PFSK-1 (cell line): ENCODE measurements at regions not wholly inside any gene's neighbourhood (a gene's known extent, or its start where the extent isn't known, plus 50 kb on each side); places are given as distances from the start of the nearest gene placed in this dataset.

Experiments used
- POLR2AphosphoS5 ChIP-seq: IDR thresholded peaks from 2 replicates; pipeline ENCODE4 v1.6.1; 2012; ENCODE audit warnings: low read depth, mild to moderate bottlenecking, control low read depth, low read length, moderate library complexity
- TAF1 ChIP-seq: IDR thresholded peaks from 2 replicates; pipeline ENCODE4 v1.6.1; 2012; ENCODE audit warnings: low read length, control low read depth, borderline replicate concordance; ENCODE audit not compliant: insufficient read depth
- TF ChIP-seq, protein P1 (sequence below), 2 experiments: IDR thresholded peaks; 2 replicates each; pipeline versions ENCODE4 v1.6.1 to v1.8.0; 2011 to 2012; ENCODE audit warnings: low read depth in 2 of 2, low read length in 2 of 2, control low read depth in 1 of 2, inconsistent platforms in 1 of 2, mild to moderate bottlenecking in 1 of 2, moderate library complexity in 1 of 2; ENCODE audit not compliant: insufficient read depth in 1 of 2

DNA sequence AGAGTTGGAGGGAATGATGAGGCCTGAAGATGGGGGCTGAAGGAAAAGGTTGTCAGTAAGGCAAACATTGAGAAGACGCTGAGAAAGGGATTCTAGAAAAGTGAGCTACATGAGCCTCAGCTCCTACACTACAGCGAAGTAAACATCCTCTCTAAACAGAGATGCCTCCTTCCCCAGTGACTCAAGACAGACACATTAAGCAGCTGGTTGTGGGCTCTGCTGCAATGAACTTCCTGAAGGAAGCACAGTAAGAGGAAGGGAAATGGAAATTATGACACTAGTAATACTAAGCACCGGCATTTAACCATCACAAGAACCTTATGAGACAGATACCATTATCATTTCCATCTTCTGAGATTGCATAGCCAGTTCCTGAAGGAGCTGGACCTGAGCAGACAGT lies 190.5 kb downstream of the C11orf87 start:
- TF ChIP-seq, protein P1, sequence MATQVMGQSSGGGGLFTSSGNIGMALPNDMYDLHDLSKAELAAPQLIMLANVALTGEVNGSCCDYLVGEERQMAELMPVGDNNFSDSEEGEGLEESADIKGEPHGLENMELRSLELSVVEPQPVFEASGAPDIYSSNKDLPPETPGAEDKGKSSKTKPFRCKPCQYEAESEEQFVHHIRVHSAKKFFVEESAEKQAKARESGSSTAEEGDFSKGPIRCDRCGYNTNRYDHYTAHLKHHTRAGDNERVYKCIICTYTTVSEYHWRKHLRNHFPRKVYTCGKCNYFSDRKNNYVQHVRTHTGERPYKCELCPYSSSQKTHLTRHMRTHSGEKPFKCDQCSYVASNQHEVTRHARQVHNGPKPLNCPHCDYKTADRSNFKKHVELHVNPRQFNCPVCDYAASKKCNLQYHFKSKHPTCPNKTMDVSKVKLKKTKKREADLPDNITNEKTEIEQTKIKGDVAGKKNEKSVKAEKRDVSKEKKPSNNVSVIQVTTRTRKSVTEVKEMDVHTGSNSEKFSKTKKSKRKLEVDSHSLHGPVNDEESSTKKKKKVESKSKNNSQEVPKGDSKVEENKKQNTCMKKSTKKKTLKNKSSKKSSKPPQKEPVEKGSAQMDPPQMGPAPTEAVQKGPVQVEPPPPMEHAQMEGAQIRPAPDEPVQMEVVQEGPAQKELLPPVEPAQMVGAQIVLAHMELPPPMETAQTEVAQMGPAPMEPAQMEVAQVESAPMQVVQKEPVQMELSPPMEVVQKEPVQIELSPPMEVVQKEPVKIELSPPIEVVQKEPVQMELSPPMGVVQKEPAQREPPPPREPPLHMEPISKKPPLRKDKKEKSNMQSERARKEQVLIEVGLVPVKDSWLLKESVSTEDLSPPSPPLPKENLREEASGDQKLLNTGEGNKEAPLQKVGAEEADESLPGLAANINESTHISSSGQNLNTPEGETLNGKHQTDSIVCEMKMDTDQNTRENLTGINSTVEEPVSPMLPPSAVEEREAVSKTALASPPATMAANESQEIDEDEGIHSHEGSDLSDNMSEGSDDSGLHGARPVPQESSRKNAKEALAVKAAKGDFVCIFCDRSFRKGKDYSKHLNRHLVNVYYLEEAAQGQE (IDR thresholded peaks at IDR 0.05; ENCODE audit: insufficient read depth in 1 of 2, low read depth in 2 of 2, low read length in 2 of 2) = no peak
- TF ChIP-seq POLR2AphosphoS5 (no peak), TAF1 (no peak)
